Breast epithelium (tissue), 3 donors: ENCODE measurements at regions not wholly inside any gene's neighbourhood (a gene's known extent, or its start where the extent isn't known, plus 50 kb on each side); places are given as distances from the start of the nearest gene placed in this dataset.

Source experiments
- CTCF ChIP-seq, 3 donors: fragments of 450-650 bp; IDR thresholded peaks; one replicate each; pipeline ENCODE4 v1.5.1; 2016 to 2017; ENCODE audit warnings: antibody characterized with exemption in 3 of 3, mild to moderate bottlenecking in 3 of 3, moderate library complexity in 3 of 3
- POLR2A ChIP-seq: fragments of 450-650 bp; IDR thresholded peaks from one replicate; pipeline ENCODE4 v1.6.1; 2016; ENCODE audit warnings: antibody characterized with exemption, mild to moderate bottlenecking, moderate library complexity

- TF ChIP-seq CTCF (IDR thresholded peaks at IDR 0.05) = no peak
- no peak for TF ChIP-seq POLR2A
These were observed 120.3 kb upstream of the GOLGA8J start for GRCh38 chr15:29962407-29962806.
